ENCODE measurements at regions not wholly inside any gene's neighbourhood (a gene's known extent, or its start where the extent isn't known, plus 50 kb on each side); places are given as distances from the start of the nearest gene placed in this dataset.
"Not testable (repeated sequence)": the region's sequence is repeated elsewhere in the genome, so short reads cannot be mapped to it uniquely, and the experiment has no call there.

DNA sequence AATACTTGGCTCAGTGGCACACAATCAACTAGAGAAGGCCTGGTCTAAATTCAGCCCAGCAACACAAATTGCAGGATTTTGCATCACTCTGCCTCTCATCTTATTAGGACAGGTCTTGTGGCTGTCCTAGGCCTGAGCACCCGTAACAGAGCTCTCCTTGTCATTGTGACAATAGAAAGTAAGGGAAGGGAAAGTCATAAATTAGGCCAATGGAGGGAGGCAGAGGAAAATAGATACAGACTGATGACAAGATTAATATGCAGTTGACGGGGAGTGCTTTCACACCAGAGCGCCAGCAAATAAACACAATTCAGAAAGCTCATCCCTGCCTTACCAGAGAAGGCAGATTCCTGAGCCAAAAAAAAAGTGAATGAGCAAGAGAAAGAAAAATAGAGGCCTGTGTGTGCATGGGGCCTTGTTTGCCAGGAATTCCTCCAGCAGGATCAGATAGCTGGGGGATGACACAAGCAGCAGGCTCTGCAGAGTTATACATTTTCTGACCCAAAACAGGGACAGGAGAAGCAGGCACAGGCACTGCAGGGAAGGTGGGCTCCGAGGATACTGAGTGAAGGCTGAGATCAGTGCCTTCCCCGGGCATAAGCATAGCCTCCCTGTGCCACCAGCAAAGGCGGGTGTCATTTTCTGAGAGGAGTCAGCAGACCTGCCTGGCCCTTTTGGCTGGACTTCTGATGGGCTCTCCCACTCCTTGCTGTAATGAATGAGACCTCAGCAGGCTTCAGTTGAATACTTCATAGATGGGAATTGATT is 110.0 kb upstream of the SPAG17 start:
- no peak overlapping the region for H3K4me3 ChIP-seq
- peaks cover 3% of the 10 kb centered on the region for H3K4me1 ChIP-seq
- no peaks in the 10 kb centered on the region for H3K9me3 ChIP-seq
- no peak for DNase-seq (ENCODE audit: low spot score in 2 of 2)
- H3K27ac ChIP-seq: no peak overlapping the region
- TF ChIP-seq, protein P1, sequence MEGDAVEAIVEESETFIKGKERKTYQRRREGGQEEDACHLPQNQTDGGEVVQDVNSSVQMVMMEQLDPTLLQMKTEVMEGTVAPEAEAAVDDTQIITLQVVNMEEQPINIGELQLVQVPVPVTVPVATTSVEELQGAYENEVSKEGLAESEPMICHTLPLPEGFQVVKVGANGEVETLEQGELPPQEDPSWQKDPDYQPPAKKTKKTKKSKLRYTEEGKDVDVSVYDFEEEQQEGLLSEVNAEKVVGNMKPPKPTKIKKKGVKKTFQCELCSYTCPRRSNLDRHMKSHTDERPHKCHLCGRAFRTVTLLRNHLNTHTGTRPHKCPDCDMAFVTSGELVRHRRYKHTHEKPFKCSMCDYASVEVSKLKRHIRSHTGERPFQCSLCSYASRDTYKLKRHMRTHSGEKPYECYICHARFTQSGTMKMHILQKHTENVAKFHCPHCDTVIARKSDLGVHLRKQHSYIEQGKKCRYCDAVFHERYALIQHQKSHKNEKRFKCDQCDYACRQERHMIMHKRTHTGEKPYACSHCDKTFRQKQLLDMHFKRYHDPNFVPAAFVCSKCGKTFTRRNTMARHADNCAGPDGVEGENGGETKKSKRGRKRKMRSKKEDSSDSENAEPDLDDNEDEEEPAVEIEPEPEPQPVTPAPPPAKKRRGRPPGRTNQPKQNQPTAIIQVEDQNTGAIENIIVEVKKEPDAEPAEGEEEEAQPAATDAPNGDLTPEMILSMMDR (IDR thresholded peaks at IDR 0.05): no peak
- TF ChIP-seq POLR2A (IDR thresholded peaks at IDR 0.05) (no peak), POLR2AphosphoS5 (IDR thresholded peaks at IDR 0.05) (no peak), EP300 (IDR thresholded peaks at IDR 0.05) (no peak)
- H3K36me3 ChIP-seq: no peaks in the 10 kb centered on the region
- 58% methylated on average over 6 of the region's 6 CpGs for WGBS
- no peaks in the 10 kb centered on the region for H3K27me3 ChIP-seq

DNA sequence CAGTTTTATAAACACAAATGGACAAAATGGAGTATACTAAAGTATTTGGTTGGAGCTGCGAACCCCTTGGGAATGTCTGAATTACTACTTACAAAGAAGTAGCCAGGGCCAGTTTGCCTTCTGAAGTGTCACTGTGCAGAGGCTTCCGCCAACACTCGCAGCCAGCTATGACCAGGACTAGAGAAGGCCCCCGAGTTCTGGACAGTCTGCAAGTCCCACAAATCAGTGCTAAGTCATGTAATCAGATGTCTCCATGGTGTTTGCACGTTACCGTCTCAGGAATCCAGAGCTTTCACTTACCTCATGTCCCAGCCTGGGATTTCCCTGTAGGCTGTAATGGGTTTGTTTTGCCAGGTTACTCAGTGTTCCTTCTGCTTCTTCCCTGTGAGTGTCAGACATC is 106.6 kb upstream of the SPAG17 start:
- H3K27me3 ChIP-seq: no peaks in the 10 kb centered on the region
- TF ChIP-seq EP300 (IDR thresholded peaks at IDR 0.05): no peak
- no peak for TF ChIP-seq POLR2AphosphoS5 (IDR thresholded peaks at IDR 0.05)
- TF ChIP-seq, protein P1 (IDR thresholded peaks at IDR 0.05): no peak
- no peak for TF ChIP-seq POLR2A (IDR thresholded peaks at IDR 0.05)

DNA sequence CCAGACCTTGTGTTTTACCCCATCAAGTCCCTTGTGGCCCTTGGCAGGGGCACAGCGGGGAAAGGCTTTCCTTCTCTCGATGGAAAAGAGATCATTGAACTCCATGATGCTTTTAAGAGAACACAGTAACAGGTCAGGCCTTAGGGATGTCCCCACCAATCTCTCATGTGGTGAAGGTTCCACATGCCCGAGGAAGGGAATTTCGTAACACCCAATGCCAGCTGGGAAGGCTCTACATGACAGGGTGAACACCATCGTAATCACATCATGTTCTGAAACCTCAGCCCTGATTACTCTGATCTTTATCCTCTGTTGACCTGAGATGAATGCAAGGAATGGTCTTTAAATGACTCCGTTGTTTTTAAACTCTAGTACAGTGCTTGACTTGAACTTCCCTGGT is 105.5 kb upstream of the SPAG17 start:
- DNase-seq (ENCODE audit: low spot score in 2 of 2): no peak
- Histone ChIP-seq H3K27me3 (no peaks in the 10 kb centered on the region), H3K36me3 (no peaks in the 10 kb centered on the region), H3K4me3 (no peak overlapping the region), H3K9me3 (no peaks in the 10 kb centered on the region), H3K27ac (no peak overlapping the region), H3K4me1 (peaks cover 3% of the 10 kb centered on the region)
- 85% methylated on average over 6 of the region's 6 CpGs for WGBS
- TF ChIP-seq EP300 (IDR thresholded peaks at IDR 0.05) (no peak), POLR2A (IDR thresholded peaks at IDR 0.05) (no peak), POLR2AphosphoS5 (IDR thresholded peaks at IDR 0.05) (no peak)
- TF ChIP-seq, protein P1 (IDR thresholded peaks at IDR 0.05): no peak

More for the DNA sequence above, 106.6 kb upstream of the SPAG17 start:
- DNase-seq (ENCODE audit: low spot score in 2 of 2): no peak
- H3K4me1 ChIP-seq: peaks cover 3% of the 10 kb centered on the region
- H3K9me3 ChIP-seq: no peaks in the 10 kb centered on the region
- no peak overlapping the region for H3K4me3 ChIP-seq
- WGBS: 66% methylated on average over 6 of the region's 6 CpGs
- H3K27ac ChIP-seq: no peak overlapping the region
- H3K36me3 ChIP-seq: no peaks in the 10 kb centered on the region

DNA sequence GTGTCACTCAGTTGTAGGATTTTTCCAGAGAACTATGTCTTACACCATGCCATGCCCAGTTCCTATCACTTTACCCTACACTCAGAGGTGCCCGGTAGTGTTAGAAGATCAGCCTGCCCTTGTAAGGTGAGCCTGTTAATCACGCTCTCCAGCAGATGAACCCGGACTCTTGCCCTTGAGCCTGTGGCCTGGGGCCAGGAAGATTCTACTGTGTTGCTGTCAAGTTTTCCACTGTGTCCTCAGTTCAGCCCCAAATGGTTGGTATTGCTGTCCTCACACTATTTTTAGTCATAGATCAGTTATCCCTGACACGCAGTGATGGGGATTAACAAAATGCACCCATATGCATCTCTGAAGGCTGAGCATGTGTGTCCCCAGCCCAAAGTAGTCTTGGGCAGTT is 105.0 kb upstream of the SPAG17 start:
- DNase-seq (ENCODE audit: low spot score in 2 of 2): no peak
- Histone ChIP-seq H3K9me3 (no peaks in the 10 kb centered on the region), H3K27me3 (no peaks in the 10 kb centered on the region), H3K36me3 (no peaks in the 10 kb centered on the region), H3K27ac (no peak overlapping the region), H3K4me1 (no peaks in the 10 kb centered on the region), H3K4me3 (no peak overlapping the region)
- TF ChIP-seq EP300 (IDR thresholded peaks at IDR 0.05) (no peak), POLR2A (IDR thresholded peaks at IDR 0.05) (no peak), POLR2AphosphoS5 (IDR thresholded peaks at IDR 0.05) (no peak)
- TF ChIP-seq, protein P1 (IDR thresholded peaks at IDR 0.05): no peak
- 77% methylated on average over 4 of the region's 4 CpGs for WGBS

DNA sequence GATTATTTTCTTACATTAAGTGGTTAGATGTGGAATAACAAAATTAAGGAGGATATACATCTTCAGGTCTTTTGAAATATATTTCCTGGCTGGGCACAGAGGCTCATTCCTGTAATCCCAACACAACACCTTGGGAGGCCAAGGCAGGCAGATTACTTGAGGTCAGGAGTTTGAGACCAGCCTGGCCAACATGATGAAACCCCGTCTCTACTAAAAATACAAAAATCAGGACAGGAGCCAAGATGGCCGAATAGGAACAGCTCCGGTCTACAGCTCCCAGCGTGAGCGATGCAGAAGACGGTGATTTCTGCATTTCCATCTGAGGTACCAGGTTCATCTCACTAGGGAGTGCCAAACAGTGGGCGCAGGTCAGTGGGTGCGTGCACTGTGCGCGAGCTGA is 95.6 kb upstream of the SPAG17 start:
- not testable (repeated sequence) for H3K9me3 ChIP-seq; H3K27me3 ChIP-seq; DNase-seq (ENCODE audit: low spot score in 2 of 2); H3K4me3 ChIP-seq; H3K4me1 ChIP-seq; H3K36me3 ChIP-seq; H3K27ac ChIP-seq
- 81% methylated on average over 10 of the region's 10 CpGs for WGBS
